ENCODE measurements at regions not wholly inside any gene's neighbourhood (a gene's known extent, or its start where the extent isn't known, plus 50 kb on each side); places are given as distances from the start of the nearest gene placed in this dataset.

GRCh38 chr11:134866981-134867675 lies 455.1 kb upstream of the B3GAT1 start:
- TF ChIP-seq EZH2 (IDR thresholded peaks at IDR 0.05; ENCODE audit: low read depth) (no peak), CTCF (conservative IDR thresholded peaks at IDR 0.05) (no peak)
